ENCODE measurements at regions not wholly inside any gene's neighbourhood (a gene's known extent, or its start where the extent isn't known, plus 50 kb on each side); places are given as distances from the start of the nearest gene placed in this dataset.

- intact Hi-C loops (cut with DNase I), result no loop called here
- WGBS, 4 donors, result 65 to 79% (median 70%) methylated on average over 5 of the region's 5 CpGs
- Histone ChIP-seq H3K4me1 (replicated peaks in 1 of 2) (no peaks in the 10 kb centered on the region), H3K27me3 (no peaks in the 10 kb centered on the region), H3K36me3 (replicated peaks in 1 of 2) (no peaks in the 10 kb centered on the region), H3K9me3 (replicated peaks in 1 of 3) (peaks cover 0 to 3% (median 0%) of the 10 kb centered on the region in 3 donors), H3K27ac (no peak overlapping the region), H3K4me3 (no peak overlapping the region)
- no peak for DNase-seq
- no peak for TF ChIP-seq POLR2A (IDR thresholded peaks at IDR 0.05)
- TF ChIP-seq, protein P1, sequence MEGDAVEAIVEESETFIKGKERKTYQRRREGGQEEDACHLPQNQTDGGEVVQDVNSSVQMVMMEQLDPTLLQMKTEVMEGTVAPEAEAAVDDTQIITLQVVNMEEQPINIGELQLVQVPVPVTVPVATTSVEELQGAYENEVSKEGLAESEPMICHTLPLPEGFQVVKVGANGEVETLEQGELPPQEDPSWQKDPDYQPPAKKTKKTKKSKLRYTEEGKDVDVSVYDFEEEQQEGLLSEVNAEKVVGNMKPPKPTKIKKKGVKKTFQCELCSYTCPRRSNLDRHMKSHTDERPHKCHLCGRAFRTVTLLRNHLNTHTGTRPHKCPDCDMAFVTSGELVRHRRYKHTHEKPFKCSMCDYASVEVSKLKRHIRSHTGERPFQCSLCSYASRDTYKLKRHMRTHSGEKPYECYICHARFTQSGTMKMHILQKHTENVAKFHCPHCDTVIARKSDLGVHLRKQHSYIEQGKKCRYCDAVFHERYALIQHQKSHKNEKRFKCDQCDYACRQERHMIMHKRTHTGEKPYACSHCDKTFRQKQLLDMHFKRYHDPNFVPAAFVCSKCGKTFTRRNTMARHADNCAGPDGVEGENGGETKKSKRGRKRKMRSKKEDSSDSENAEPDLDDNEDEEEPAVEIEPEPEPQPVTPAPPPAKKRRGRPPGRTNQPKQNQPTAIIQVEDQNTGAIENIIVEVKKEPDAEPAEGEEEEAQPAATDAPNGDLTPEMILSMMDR (IDR thresholded peaks at IDR 0.05), result no peak
These were observed 703.7 kb upstream of the MGAT4C start for GRCh38 chr12:86959766-86960458.

GRCh38 chr12:86950444-86950843 is 694.3 kb upstream of the MGAT4C start:
- no peaks in the 10 kb centered on the region for H3K36me3 ChIP-seq (replicated peaks in 1 of 2)
- intact Hi-C loops (cut with DNase I), result no loop called here
- H3K27me3 ChIP-seq, result no peaks in the 10 kb centered on the region
- 67 to 73% (median 68%) methylated on average over 3 of the region's 3 CpGs for WGBS, 4 donors
- H3K9me3 ChIP-seq (replicated peaks in 1 of 3), result no peaks in the 10 kb centered on the region
- no peak for DNase-seq
- no peak overlapping the region for H3K27ac ChIP-seq
- H3K4me1 ChIP-seq (replicated peaks in 1 of 2), result no peaks in the 10 kb centered on the region
- TF ChIP-seq POLR2A (IDR thresholded peaks at IDR 0.05), result no peak
- H3K4me3 ChIP-seq, result no peak overlapping the region

DNA sequence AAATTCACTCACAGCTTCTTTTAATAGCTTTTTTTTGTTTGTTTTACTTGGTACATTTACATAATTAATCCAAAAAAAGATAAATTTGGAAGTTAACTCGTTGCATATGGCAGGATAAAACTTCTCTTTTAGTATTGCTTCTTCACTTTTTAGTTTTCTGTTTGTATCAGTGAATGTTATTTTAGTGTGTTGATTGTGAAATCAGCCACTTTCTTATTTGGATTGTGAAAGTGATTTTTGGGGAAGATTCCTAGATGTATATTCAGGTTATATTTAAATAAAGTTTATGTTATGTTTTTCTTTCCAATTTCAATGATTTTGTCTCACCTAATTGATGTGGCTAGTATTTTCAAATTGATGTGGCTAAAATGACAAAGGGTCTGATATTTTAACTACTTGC is 693.9 kb upstream of the MGAT4C start:
- WGBS, 4 donors, result 6 to 20% (median 15%) methylated on average over 1 of the region's 1 CpG
- Histone ChIP-seq H3K4me3 (no peak overlapping the region), H3K27ac (no peak overlapping the region), H3K9me3 (replicated peaks in 1 of 3) (no peaks in the 10 kb centered on the region), H3K4me1 (replicated peaks in 1 of 2) (no peaks in the 10 kb centered on the region), H3K36me3 (replicated peaks in 1 of 2) (no peaks in the 10 kb centered on the region), H3K27me3 (no peaks in the 10 kb centered on the region)
- TF ChIP-seq, protein P1 (IDR thresholded peaks at IDR 0.05), result no peak
- intact Hi-C loops (cut with DNase I), result no loop called here
- DNase-seq, result no peak

GRCh38 chr12:86948851-86949250 is 692.7 kb upstream of the MGAT4C start:
- no peak for DNase-seq

More at GRCh38 chr12:86948851-86949250, 692.7 kb upstream of the MGAT4C start:
- 78 to 84% (median 80%) methylated on average over 1 of the region's 1 CpG for WGBS, 4 donors
- no peak for TF ChIP-seq POLR2A (IDR thresholded peaks at IDR 0.05)
- TF ChIP-seq, protein P1 (IDR thresholded peaks at IDR 0.05), result no peak
- Histone ChIP-seq H3K36me3 (replicated peaks in 1 of 2) (no peaks in the 10 kb centered on the region), H3K27ac (no peak overlapping the region), H3K4me1 (replicated peaks in 1 of 2) (no peaks in the 10 kb centered on the region), H3K4me3 (no peak overlapping the region), H3K27me3 (no peaks in the 10 kb centered on the region), H3K9me3 (replicated peaks in 1 of 3) (no peaks in the 10 kb centered on the region)
- intact Hi-C loops (cut with DNase I), result no loop called here
